ENCODE measurements at regions not wholly inside any gene's neighbourhood (a gene's known extent, or its start where the extent isn't known, plus 50 kb on each side); places are given as distances from the start of the nearest gene placed in this dataset.

- H3K9me3 ChIP-seq (ENCODE audit: control insufficient read depth in 2 of 3, insufficient read depth in 1 of 3, low read length in 3 of 3) = no peaks in the 10 kb centered on the region
- TF ChIP-seq CTCF (IDR thresholded peaks at IDR 0.05; ENCODE audit: borderline replicate concordance, extremely low read depth, insufficient read depth) = no peak
- H3K4me1 ChIP-seq (ENCODE audit: control insufficient read depth in 2 of 3, insufficient read depth in 2 of 3, low read depth in 1 of 3, low read length in 3 of 3) = no peaks in the 10 kb centered on the region
- no peak for FAIRE-seq
- H3K27ac ChIP-seq (ENCODE audit: low read depth in 2 of 2, low read length in 2 of 2) = no peak overlapping the region
- H3K36me3 ChIP-seq (ENCODE audit: control insufficient read depth in 2 of 3, insufficient read depth in 3 of 3, low read length in 3 of 3) = no peaks in the 10 kb centered on the region
- intact Hi-C loops (cut with DNase I) = loop anchor here (5.0 kb wide), 1 partner anchor 301 kb away; no protein-coding TSS in a partner anchor
- H3K27me3 ChIP-seq (ENCODE audit: control insufficient read depth, insufficient read depth, low read length) = no peaks in the 10 kb centered on the region
- H3K4me3 ChIP-seq (ENCODE audit: low read length in 3 of 3) = no peak overlapping the region
- no peak for DNase-seq
- no peak overlapping the region for H3K9ac ChIP-seq (ENCODE audit: low read length in 3 of 3)
Measured at GRCh38 chr3:102532901-102533300, 98.1 kb downstream of the ZPLD1 start.

- no peak for FAIRE-seq
- intact Hi-C loops (cut with DNase I) = loop anchor here (5.0 kb wide), 1 partner anchor 301 kb away; no protein-coding TSS in a partner anchor
Measured at GRCh38 chr3:102533784-102534183, 99.0 kb downstream of the ZPLD1 start.

GRCh38 chr3:102536456-102536855 lies 101.6 kb downstream of the ZPLD1 start:
- H3K36me3 ChIP-seq (ENCODE audit: control insufficient read depth in 2 of 3, insufficient read depth in 3 of 3, low read length in 3 of 3) = no peaks in the 10 kb centered on the region
- no peak overlapping the region for H3K4me3 ChIP-seq (ENCODE audit: low read length in 3 of 3)
- H3K9me3 ChIP-seq (ENCODE audit: control insufficient read depth in 2 of 3, insufficient read depth in 1 of 3, low read length in 3 of 3) = no peaks in the 10 kb centered on the region
- no peaks in the 10 kb centered on the region for H3K27me3 ChIP-seq (ENCODE audit: control insufficient read depth, insufficient read depth, low read length)
- no peaks in the 10 kb centered on the region for H3K4me1 ChIP-seq (ENCODE audit: control insufficient read depth in 2 of 3, insufficient read depth in 2 of 3, low read depth in 1 of 3, low read length in 3 of 3)
- H3K27ac ChIP-seq (ENCODE audit: low read depth in 2 of 2, low read length in 2 of 2) = no peak overlapping the region
- DNase-seq (peak in 2 of 5 donors; percentile 61 to 68), FAIRE-seq (peak; percentile 74)
- peak; percentile 24 for TF ChIP-seq CTCF (IDR thresholded peaks at IDR 0.05; ENCODE audit: borderline replicate concordance, extremely low read depth, insufficient read depth)
- intact Hi-C loops (cut with DNase I) = no loop called here
- no peak overlapping the region for H3K9ac ChIP-seq (ENCODE audit: low read length in 3 of 3)

More at GRCh38 chr3:102533784-102534183, 99.0 kb downstream of the ZPLD1 start:
- H3K9me3 ChIP-seq (ENCODE audit: control insufficient read depth in 2 of 3, insufficient read depth in 1 of 3, low read length in 3 of 3) = no peaks in the 10 kb centered on the region
- no peak overlapping the region for H3K4me3 ChIP-seq (ENCODE audit: low read length in 3 of 3)
- no peaks in the 10 kb centered on the region for H3K4me1 ChIP-seq (ENCODE audit: control insufficient read depth in 2 of 3, insufficient read depth in 2 of 3, low read depth in 1 of 3, low read length in 3 of 3)
- H3K27me3 ChIP-seq (ENCODE audit: control insufficient read depth, insufficient read depth, low read length) = no peaks in the 10 kb centered on the region
- H3K27ac ChIP-seq (ENCODE audit: low read depth in 2 of 2, low read length in 2 of 2) = no peak overlapping the region
- TF ChIP-seq CTCF (IDR thresholded peaks at IDR 0.05; ENCODE audit: borderline replicate concordance, extremely low read depth, insufficient read depth) = no peak
- DNase-seq = no peak
- H3K36me3 ChIP-seq (ENCODE audit: control insufficient read depth in 2 of 3, insufficient read depth in 3 of 3, low read length in 3 of 3) = no peaks in the 10 kb centered on the region
- H3K9ac ChIP-seq (ENCODE audit: low read length in 3 of 3) = no peak overlapping the region

- Histone ChIP-seq H3K9ac (ENCODE audit: low read length in 3 of 3) (no peak overlapping the region), H3K36me3 (ENCODE audit: control insufficient read depth in 2 of 3, insufficient read depth in 3 of 3, low read length in 3 of 3) (no peaks in the 10 kb centered on the region), H3K4me1 (ENCODE audit: control insufficient read depth in 2 of 3, insufficient read depth in 2 of 3, low read depth in 1 of 3, low read length in 3 of 3) (no peaks in the 10 kb centered on the region), H3K27ac (ENCODE audit: low read depth in 2 of 2, low read length in 2 of 2) (no peak overlapping the region), H3K9me3 (ENCODE audit: control insufficient read depth in 2 of 3, insufficient read depth in 1 of 3, low read length in 3 of 3) (no peaks in the 10 kb centered on the region), H3K4me3 (ENCODE audit: low read length in 3 of 3) (no peak overlapping the region), H3K27me3 (ENCODE audit: control insufficient read depth, insufficient read depth, low read length) (no peaks in the 10 kb centered on the region)
- TF ChIP-seq CTCF (IDR thresholded peaks at IDR 0.05; ENCODE audit: borderline replicate concordance, extremely low read depth, insufficient read depth) = no peak
- no peak for FAIRE-seq
- intact Hi-C loops (cut with DNase I) = no loop called here
- DNase-seq = no peak
Measured at GRCh38 chr3:102537123-102537522, 102.3 kb downstream of the ZPLD1 start.
